ENCODE measurements at regions not wholly inside any gene's neighbourhood (a gene's known extent, or its start where the extent isn't known, plus 50 kb on each side); places are given as distances from the start of the nearest gene placed in this dataset.

DNA sequence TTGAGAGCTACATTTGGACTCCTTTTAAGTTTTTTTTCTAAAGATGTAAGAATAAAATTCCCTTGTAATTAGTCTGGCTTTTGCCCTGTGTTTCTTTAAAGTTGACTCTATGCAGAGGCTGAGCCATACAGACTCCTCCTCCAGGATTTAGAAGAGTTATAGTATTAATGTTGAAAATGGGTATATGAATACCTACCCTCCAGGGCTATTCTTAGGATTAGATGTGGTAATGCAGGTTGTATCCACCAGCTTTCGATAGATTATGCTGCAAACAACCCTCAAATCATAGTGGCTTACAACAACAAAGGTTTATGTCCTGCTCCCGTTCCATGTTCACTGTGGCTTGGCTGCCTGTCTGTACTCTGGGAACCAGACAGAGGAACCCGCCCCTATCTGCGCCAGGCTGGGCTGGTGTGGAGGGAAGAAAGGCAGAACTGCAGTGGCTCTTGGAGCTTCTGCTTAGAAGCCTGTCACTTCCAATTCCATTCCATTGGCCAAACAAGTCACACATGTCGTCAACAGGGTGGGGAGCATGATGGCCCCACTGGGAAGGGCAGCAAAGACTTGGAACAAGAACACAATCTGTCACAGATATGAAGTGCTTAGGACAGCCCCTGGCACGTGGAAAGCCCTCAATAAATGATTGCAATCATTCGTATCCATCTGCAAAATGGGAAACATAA, 290.8 kb downstream of the FOXO1 start:
- no peak for TF ChIP-seq SP1 (CRISPR knock-in tag; conservative IDR thresholded peaks at IDR 0.05)
- TF ChIP-seq, protein P1, sequence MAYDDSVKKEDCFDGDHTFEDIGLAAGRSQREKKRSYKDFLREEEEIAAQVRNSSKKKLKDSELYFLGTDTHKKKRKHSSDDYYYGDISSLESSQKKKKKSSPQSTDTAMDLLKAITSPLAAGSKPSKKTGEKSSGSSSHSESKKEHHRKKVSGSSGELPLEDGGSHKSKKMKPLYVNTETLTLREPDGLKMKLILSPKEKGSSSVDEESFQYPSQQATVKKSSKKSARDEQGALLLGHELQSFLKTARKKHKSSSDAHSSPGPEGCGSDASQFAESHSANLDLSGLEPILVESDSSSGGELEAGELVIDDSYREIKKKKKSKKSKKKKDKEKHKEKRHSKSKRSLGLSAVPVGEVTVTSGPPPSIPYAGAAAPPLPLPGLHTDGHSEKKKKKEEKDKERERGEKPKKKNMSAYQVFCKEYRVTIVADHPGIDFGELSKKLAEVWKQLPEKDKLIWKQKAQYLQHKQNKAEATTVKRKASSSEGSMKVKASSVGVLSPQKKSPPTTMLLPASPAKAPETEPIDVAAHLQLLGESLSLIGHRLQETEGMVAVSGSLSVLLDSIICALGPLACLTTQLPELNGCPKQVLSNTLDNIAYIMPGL (CRISPR knock-in tag; IDR thresholded peaks at IDR 0.05), result no peak
- TF ChIP-seq, protein P2, sequence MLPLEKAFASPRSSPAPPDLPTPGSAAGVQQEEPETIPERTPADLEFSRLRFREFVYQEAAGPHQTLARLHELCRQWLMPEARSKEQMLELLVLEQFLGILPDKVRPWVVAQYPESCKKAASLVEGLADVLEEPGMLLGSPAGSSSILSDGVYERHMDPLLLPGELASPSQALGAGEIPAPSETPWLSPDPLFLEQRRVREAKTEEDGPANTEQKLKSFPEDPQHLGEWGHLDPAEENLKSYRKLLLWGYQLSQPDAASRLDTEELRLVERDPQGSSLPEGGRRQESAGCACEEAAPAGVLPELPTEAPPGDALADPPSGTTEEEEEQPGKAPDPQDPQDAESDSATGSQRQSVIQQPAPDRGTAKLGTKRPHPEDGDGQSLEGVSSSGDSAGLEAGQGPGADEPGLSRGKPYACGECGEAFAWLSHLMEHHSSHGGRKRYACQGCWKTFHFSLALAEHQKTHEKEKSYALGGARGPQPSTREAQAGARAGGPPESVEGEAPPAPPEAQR (CRISPR knock-in tag; IDR thresholded peaks at IDR 0.05), result no peak
- TF ChIP-seq GABPB1 (CRISPR knock-in tag; IDR thresholded peaks at IDR 0.05), result no peak
